ENCODE measurements at regions not wholly inside any gene's neighbourhood (a gene's known extent, or its start where the extent isn't known, plus 50 kb on each side); places are given as distances from the start of the nearest gene placed in this dataset.

DNA sequence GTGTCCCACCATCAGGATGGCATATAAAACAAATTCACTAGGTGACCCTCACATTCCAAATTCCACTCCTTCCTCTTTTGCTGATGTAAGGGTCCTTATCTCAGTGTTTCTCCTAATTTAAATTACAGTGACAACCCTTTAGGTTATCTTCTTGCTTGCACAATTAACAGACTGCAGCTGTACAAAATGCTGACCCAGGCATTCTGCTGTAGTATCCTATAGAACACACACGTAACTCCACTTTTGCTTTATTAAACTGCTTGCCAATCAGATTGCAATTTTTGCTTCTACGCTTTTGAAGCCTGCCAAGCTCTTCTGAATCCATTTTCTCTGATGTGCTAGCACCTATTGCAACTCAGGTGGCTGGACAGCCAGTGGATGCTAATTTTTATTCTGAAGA lies 950.3 kb downstream of the TFAP2A start (continued):
- TF ChIP-seq, protein P1, sequence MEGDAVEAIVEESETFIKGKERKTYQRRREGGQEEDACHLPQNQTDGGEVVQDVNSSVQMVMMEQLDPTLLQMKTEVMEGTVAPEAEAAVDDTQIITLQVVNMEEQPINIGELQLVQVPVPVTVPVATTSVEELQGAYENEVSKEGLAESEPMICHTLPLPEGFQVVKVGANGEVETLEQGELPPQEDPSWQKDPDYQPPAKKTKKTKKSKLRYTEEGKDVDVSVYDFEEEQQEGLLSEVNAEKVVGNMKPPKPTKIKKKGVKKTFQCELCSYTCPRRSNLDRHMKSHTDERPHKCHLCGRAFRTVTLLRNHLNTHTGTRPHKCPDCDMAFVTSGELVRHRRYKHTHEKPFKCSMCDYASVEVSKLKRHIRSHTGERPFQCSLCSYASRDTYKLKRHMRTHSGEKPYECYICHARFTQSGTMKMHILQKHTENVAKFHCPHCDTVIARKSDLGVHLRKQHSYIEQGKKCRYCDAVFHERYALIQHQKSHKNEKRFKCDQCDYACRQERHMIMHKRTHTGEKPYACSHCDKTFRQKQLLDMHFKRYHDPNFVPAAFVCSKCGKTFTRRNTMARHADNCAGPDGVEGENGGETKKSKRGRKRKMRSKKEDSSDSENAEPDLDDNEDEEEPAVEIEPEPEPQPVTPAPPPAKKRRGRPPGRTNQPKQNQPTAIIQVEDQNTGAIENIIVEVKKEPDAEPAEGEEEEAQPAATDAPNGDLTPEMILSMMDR (IDR thresholded peaks at IDR 0.05; ENCODE audit: low read depth, low read length, missing input control), result no peak
- TF ChIP-seq NR2F2 (IDR thresholded peaks at IDR 0.05) (no peak), EGR1 (IDR thresholded peaks at IDR 0.05; ENCODE audit: low read depth in 2 of 2) (no peak), FOXA2 (IDR thresholded peaks at IDR 0.05) (no peak)

DNA sequence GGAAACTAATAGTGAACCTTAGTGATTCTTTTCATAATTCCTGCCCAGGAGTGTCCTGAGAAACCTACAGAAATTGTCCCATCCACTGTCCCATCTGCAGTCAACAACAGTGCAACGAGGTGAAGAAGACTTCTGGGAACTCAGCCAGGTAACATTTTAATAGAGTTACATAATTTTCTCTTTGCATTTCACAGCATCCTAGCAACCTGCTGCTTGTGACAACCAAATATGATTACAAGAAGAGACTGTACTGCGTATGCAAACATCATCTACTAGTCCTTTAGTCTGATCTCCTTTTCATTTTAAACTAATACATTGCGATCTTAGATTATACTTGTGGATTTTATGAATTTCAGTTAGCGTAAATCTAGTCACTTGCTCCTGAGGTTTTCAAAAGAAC lies 951.6 kb downstream of the TFAP2A start:
- no peaks in the 10 kb centered on the region for H3K4me1 ChIP-seq (ENCODE audit: control insufficient read depth in 4 of 4, insufficient read depth in 4 of 4, low read length in 3 of 4)
- H3K9ac ChIP-seq (ENCODE audit: low read depth in 1 of 2, low read length in 2 of 2), result no peak overlapping the region
- no peak overlapping the region for H3K4me3 ChIP-seq (ENCODE audit: low read depth in 1 of 3, low read length in 3 of 3)
- WGBS, result 67% methylated on average over 4 of the region's 4 CpGs
- H3K27ac ChIP-seq (ENCODE audit: low read depth in 1 of 2, low read length in 2 of 2), result no peak overlapping the region
- TF ChIP-seq, protein P2, sequence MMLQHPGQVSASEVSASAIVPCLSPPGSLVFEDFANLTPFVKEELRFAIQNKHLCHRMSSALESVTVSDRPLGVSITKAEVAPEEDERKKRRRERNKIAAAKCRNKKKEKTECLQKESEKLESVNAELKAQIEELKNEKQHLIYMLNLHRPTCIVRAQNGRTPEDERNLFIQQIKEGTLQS (IDR thresholded peaks at IDR 0.05), result no peak
- TF ChIP-seq FOXA1 (IDR thresholded peaks at IDR 0.05) (no peak), NR2F2 (IDR thresholded peaks at IDR 0.05) (no peak), HNF4G (IDR thresholded peaks at IDR 0.05) (no peak), GABPA (IDR thresholded peaks at IDR 0.05 in 1 of 2, conservative IDR thresholded peaks at IDR 0.05 in 1 of 2) (no peak), TAF1 (conservative IDR thresholded peaks at IDR 0.05) (no peak), JUND (IDR thresholded peaks at IDR 0.05) (no peak), FOXA2 (IDR thresholded peaks at IDR 0.05) (no peak), RXRA (IDR thresholded peaks at IDR 0.05) (no peak), YY1 (IDR thresholded peaks at IDR 0.05) (no peak), HNF4A (conservative IDR thresholded peaks at IDR 0.05) (no peak), RAD21 (IDR thresholded peaks at IDR 0.05) (no peak), SP1 (IDR thresholded peaks at IDR 0.05) (no peak), EGR1 (IDR thresholded peaks at IDR 0.05; ENCODE audit: low read depth in 2 of 2) (no peak)
- TF ChIP-seq, protein P1 (IDR thresholded peaks at IDR 0.05; ENCODE audit: low read depth, low read length, missing input control), result no peak
- TF ChIP-seq, protein P3, sequence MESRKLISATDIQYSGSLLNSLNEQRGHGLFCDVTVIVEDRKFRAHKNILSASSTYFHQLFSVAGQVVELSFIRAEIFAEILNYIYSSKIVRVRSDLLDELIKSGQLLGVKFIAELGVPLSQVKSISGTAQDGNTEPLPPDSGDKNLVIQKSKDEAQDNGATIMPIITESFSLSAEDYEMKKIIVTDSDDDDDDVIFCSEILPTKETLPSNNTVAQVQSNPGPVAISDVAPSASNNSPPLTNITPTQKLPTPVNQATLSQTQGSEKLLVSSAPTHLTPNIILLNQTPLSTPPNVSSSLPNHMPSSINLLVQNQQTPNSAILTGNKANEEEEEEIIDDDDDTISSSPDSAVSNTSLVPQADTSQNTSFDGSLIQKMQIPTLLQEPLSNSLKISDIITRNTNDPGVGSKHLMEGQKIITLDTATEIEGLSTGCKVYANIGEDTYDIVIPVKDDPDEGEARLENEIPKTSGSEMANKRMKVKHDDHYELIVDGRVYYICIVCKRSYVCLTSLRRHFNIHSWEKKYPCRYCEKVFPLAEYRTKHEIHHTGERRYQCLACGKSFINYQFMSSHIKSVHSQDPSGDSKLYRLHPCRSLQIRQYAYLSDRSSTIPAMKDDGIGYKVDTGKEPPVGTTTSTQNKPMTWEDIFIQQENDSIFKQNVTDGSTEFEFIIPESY (IDR thresholded peaks at IDR 0.05), result no peak
- TF ChIP-seq, protein P4, sequence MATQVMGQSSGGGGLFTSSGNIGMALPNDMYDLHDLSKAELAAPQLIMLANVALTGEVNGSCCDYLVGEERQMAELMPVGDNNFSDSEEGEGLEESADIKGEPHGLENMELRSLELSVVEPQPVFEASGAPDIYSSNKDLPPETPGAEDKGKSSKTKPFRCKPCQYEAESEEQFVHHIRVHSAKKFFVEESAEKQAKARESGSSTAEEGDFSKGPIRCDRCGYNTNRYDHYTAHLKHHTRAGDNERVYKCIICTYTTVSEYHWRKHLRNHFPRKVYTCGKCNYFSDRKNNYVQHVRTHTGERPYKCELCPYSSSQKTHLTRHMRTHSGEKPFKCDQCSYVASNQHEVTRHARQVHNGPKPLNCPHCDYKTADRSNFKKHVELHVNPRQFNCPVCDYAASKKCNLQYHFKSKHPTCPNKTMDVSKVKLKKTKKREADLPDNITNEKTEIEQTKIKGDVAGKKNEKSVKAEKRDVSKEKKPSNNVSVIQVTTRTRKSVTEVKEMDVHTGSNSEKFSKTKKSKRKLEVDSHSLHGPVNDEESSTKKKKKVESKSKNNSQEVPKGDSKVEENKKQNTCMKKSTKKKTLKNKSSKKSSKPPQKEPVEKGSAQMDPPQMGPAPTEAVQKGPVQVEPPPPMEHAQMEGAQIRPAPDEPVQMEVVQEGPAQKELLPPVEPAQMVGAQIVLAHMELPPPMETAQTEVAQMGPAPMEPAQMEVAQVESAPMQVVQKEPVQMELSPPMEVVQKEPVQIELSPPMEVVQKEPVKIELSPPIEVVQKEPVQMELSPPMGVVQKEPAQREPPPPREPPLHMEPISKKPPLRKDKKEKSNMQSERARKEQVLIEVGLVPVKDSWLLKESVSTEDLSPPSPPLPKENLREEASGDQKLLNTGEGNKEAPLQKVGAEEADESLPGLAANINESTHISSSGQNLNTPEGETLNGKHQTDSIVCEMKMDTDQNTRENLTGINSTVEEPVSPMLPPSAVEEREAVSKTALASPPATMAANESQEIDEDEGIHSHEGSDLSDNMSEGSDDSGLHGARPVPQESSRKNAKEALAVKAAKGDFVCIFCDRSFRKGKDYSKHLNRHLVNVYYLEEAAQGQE (IDR thresholded peaks at IDR 0.05), result no peak
- no peaks in the 10 kb centered on the region for H3K9me3 ChIP-seq (ENCODE audit: control insufficient read depth in 4 of 4, low read length in 3 of 4)
- no peak for DNase-seq (ENCODE audit: low spot score)
- H3K27me3 ChIP-seq (ENCODE audit: control insufficient read depth in 4 of 4, insufficient read depth in 4 of 4, low read length in 3 of 4), result peaks cover 0 to 3% (median 0%) of the 10 kb centered on the region in 4 donors
- no peaks in the 10 kb centered on the region for H3K36me3 ChIP-seq (ENCODE audit: control insufficient read depth in 4 of 4, insufficient read depth in 3 of 4, low read depth in 1 of 4, low read length in 3 of 4)

All from liver (tissue), 8 donors.